A549 (cell line): ENCODE measurements at regions not wholly inside any gene's neighbourhood (a gene's known extent, or its start where the extent isn't known, plus 50 kb on each side); places are given as distances from the start of the nearest gene placed in this dataset.

Experiments
- ATAC-seq, 2 experiments: fragments of 200-7000 bp in 1 of 2; fragments of >200 bp in 1 of 2; cut with Nextera tagmentation in 1 of 2; cut with Tn5 transposase in 1 of 2; 3 replicates each; pipeline versions ENCODE4 v1.8.0 to v1.9.1; 2018 to 2020; ENCODE audit warnings: mild to moderate bottlenecking in 1 of 2, moderate library complexity in 1 of 2
- CTCF ChIA-PET: fragments of 300-600 bp; sonication (Branson Sonifier 250); formaldehyde crosslinking; extraction: SDS; loops from one replicate; lab custom pipeline; 2021; ENCODE audit warnings: antibody characterized with exemption, inconsistent platforms; lab: Yijun Ruan, JAX
- POLR2A ChIA-PET: fragments of 350-600 bp; formaldehyde crosslinking; extraction: SDS; loops from one replicate; lab custom pipeline; 2021; ENCODE audit warnings: antibody characterized with exemption, inconsistent platforms; lab: Yijun Ruan, JAX
- DNase-seq, 2 experiments: peaks; one replicate each; pipeline versions ENCODE4 v3.0.0 to v3.0.0-alpha.2; 2011 to 2016; ENCODE audit warnings: low read depth in 1 of 2, low spot score in 1 of 2
- FAIRE-seq: peaks from 2 replicates; lab custom pipeline; 2011; peaks lifted over from hg19 to GRCh38; lab: Jason Lieb, UNC
- H3K27ac ChIP-seq, 2 experiments: fragments of >200 bp; sonication (Bioruptor Twin); formaldehyde crosslinking; 3 replicates each; pipeline ENCODE4 v1.5.1; 2016 to 2017
- H3K4me1 ChIP-seq: fragments of >200 bp; sonication (Bioruptor Twin); formaldehyde crosslinking; 3 replicates; pipeline ENCODE4 v1.6.1; 2016
- H3K4me2 ChIP-seq: fragments of >200 bp; sonication (Bioruptor Twin); formaldehyde crosslinking; 3 replicates; pipeline ENCODE4 v1.6.1; 2016
- H3K4me3 ChIP-seq: fragments of >200 bp; sonication (Bioruptor Twin); formaldehyde crosslinking; 3 replicates; pipeline ENCODE4 v1.5.1; 2016
- H3K9me3 ChIP-seq: fragments of >200 bp; sonication (Bioruptor Twin); formaldehyde crosslinking; 3 replicates; pipeline ENCODE4 v1.6.1; 2016
- CBX2 ChIP-seq: fragments of 200-600 bp; sonication (generic); IDR thresholded peaks from 2 replicates; pipeline ENCODE4 v1.6.1; 2016; ENCODE audit warnings: low read depth, mild to moderate bottlenecking, borderline replicate concordance
- CBX8 ChIP-seq: fragments of 200-600 bp; sonication (generic); IDR thresholded peaks from 2 replicates; pipeline ENCODE4 v1.6.1; 2016
- CEBPB ChIP-seq, 2 experiments: fragments of >200 bp in 1 of 2; sonication (Bioruptor Twin) in 1 of 2; formaldehyde crosslinking in 1 of 2; IDR thresholded peaks; 2 replicates each; pipeline ENCODE4 v1.6.1; 2012 to 2016
- CHD2 ChIP-seq: fragments of 150-350 bp; IDR thresholded peaks from 2 replicates; pipeline ENCODE4 v1.6.1; 2014; ENCODE audit warnings: low read length; ENCODE audit not compliant: partially characterized antibody
- ESRRA ChIP-seq: fragments of 150-350 bp; IDR thresholded peaks from 2 replicates; pipeline ENCODE4 v1.6.1; 2014; ENCODE audit warnings: mild to moderate bottlenecking, low read length, borderline replicate concordance
- FOSL2 ChIP-seq, 2 experiments: fragments of 450-650 bp in 1 of 2; fragments of >200 bp in 1 of 2; sonication (Bioruptor Twin) in 1 of 2; formaldehyde crosslinking; IDR thresholded peaks; 2 replicates each; pipeline versions ENCODE4 v1.5.0 to v1.6.1; 2016 to 2020; ENCODE audit warnings: mild to moderate bottlenecking in 1 of 2, moderate library complexity in 1 of 2
- FOXS1 ChIP-seq: fragments of 250-450 bp; sonication (Bioruptor Pico); IDR thresholded peaks from 2 replicates; pipeline ENCODE4 v1.5.0; 2020; ENCODE audit warnings: mild to moderate bottlenecking, moderate library complexity
- KDM1A ChIP-seq: fragments of 200-600 bp; sonication (generic); IDR thresholded peaks from 2 replicates; pipeline ENCODE4 v1.6.1; 2016; ENCODE audit warnings: low read depth, mild to moderate bottlenecking
- MAFK ChIP-seq: fragments of 450-650 bp; IDR thresholded peaks from 2 replicates; pipeline ENCODE4 v1.6.1; 2014; ENCODE audit not compliant: partially characterized antibody
- NR3C1 ChIP-seq: fragments of >200 bp; sonication (Bioruptor Twin); formaldehyde crosslinking; IDR thresholded peaks from 3 replicates; pipeline ENCODE4 v1.6.1; 2017
- PHF8 ChIP-seq: fragments of 200-600 bp; sonication (generic); IDR thresholded peaks from 2 replicates; pipeline ENCODE4 v1.6.1; 2016; ENCODE audit warnings: low read depth, mild to moderate bottlenecking, antibody characterized with exemption, moderate library complexity, borderline replicate concordance
- POLR2A ChIP-seq: IDR thresholded peaks from 2 replicates; pipeline ENCODE4 v1.6.1; 2012; ENCODE audit warnings: mild to moderate bottlenecking, low read length
- POLR2AphosphoS2 ChIP-seq: conservative IDR thresholded peaks from 2 replicates; pipeline ENCODE4 v1.6.1; 2012; ENCODE audit warnings: low read length, improper control_type of control experiment, inconsistent platforms
- SREBF2 ChIP-seq: fragments of 450-650 bp; IDR thresholded peaks from 2 replicates; pipeline ENCODE4 v1.6.1; 2014; ENCODE audit warnings: mild to moderate bottlenecking, moderate library complexity
- ZSCAN20 ChIP-seq: fragments of 250-450 bp; sonication (Bioruptor Pico); IDR thresholded peaks from 2 replicates; pipeline ENCODE4 v1.8.0; 2022; ENCODE audit warnings: mild to moderate bottlenecking, moderate library complexity
- WGBS: methylation state at CpG from one replicate; pipeline ENCODE4 v1.1.6; 2017; ENCODE audit errors: missing lambda C conversion rate; 5-methylcytosine and 5-hydroxymethylcytosine counted together
- TF ChIP-seq, protein P1 (sequence below): IDR thresholded peaks from 2 replicates; pipeline ENCODE4 v1.6.1; 2012
- TF ChIP-seq, protein P2 (sequence below): fragments of 250-450 bp; sonication (Bioruptor Pico); IDR thresholded peaks from 2 replicates; pipeline ENCODE4 v1.5.0; 2020; ENCODE audit warnings: low read depth, mild to moderate bottlenecking, moderate library complexity
- TF ChIP-seq, protein P3 (sequence below): IDR thresholded peaks from 2 replicates; pipeline ENCODE4 v1.6.1; 2012
- TF ChIP-seq, protein P4 (sequence below): fragments of >200 bp; sonication (Bioruptor Twin); formaldehyde crosslinking; IDR thresholded peaks from 3 replicates; pipeline ENCODE4 v1.5.1; 2016
- TF ChIP-seq, protein P5 (sequence below): fragments of 150-350 bp; IDR thresholded peaks from 2 replicates; pipeline ENCODE4 v1.6.1; 2014; ENCODE audit warnings: low read depth, mild to moderate bottlenecking, low read length
- TF ChIP-seq, protein P6 (sequence below): fragments of >200 bp; sonication (Bioruptor Twin); formaldehyde crosslinking; IDR thresholded peaks from 3 replicates; pipeline ENCODE4 v1.6.1; 2016
- TF ChIP-seq, protein P7 (sequence below): IDR thresholded peaks from 2 replicates; pipeline ENCODE4 v1.6.1; 2012; ENCODE audit warnings: low read depth, borderline replicate concordance
- TF ChIP-seq, protein P8 (sequence below): fragments of 450-650 bp; IDR thresholded peaks from 2 replicates; pipeline ENCODE4 v1.6.1; 2014; ENCODE audit warnings: antibody characterized with exemption

DNA sequence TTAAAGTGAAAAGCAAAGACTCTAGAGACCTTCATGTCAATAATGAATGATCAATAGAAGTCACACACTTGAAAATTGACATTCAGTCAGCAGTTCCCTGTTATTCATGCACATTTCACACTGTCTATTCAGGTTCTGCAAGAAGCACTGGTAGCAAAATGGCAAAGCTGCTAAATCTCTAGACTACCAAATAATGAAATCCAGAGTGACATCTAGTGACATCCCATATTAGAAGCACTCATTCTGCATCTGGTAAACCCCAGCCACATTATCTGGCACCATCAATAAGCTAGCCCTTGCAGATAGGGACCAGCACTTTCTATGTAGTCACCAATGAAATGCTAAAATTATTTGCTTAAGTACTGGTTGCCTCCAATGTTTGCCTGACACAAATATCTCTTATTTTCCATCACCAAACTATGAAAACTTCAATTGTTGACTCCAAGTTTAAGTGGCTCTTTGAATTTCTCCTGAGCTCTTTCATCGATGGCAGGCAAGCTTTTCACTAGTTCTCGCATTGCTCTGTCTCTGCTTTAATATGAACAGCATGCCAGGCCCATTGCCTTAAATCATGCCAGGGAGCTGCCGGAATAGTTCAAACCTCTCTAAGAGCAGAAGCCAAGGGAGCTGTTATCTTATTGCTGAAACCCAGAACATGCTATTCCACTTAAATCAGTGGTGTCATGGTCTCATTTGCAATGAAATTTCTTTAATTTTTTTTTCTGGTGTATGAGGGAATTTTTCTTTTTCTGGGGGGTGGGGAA lies 409.9 kb downstream of the MZT1 start:
- CTCF ChIA-PET = no interaction called here
- DNase-seq (no peak), ATAC-seq (no peak), FAIRE-seq (no peak)
- Histone ChIP-seq H3K4me2 (no peak overlapping the region), H3K4me1 (no peaks in the 10 kb centered on the region), H3K9me3 (no peaks in the 10 kb centered on the region)
- TF ChIP-seq, protein P1, sequence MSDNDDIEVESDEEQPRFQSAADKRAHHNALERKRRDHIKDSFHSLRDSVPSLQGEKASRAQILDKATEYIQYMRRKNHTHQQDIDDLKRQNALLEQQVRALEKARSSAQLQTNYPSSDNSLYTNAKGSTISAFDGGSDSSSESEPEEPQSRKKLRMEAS = no peak
- TF ChIP-seq PHF8 = no peak
- TF ChIP-seq, protein P2, sequence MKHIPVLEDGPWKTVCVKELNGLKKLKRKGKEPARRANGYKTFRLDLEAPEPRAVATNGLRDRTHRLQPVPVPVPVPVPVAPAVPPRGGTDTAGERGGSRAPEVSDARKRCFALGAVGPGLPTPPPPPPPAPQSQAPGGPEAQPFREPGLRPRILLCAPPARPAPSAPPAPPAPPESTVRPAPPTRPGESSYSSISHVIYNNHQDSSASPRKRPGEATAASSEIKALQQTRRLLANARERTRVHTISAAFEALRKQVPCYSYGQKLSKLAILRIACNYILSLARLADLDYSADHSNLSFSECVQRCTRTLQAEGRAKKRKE (CRISPR knock-in tag) = no peak
- TF ChIP-seq, protein P3, sequence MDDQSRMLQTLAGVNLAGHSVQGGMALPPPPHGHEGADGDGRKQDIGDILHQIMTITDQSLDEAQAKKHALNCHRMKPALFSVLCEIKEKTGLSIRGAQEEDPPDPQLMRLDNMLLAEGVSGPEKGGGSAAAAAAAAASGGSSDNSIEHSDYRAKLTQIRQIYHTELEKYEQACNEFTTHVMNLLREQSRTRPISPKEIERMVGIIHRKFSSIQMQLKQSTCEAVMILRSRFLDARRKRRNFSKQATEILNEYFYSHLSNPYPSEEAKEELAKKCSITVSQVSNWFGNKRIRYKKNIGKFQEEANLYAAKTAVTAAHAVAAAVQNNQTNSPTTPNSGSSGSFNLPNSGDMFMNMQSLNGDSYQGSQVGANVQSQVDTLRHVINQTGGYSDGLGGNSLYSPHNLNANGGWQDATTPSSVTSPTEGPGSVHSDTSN = no peak
- TF ChIP-seq, protein P4, sequence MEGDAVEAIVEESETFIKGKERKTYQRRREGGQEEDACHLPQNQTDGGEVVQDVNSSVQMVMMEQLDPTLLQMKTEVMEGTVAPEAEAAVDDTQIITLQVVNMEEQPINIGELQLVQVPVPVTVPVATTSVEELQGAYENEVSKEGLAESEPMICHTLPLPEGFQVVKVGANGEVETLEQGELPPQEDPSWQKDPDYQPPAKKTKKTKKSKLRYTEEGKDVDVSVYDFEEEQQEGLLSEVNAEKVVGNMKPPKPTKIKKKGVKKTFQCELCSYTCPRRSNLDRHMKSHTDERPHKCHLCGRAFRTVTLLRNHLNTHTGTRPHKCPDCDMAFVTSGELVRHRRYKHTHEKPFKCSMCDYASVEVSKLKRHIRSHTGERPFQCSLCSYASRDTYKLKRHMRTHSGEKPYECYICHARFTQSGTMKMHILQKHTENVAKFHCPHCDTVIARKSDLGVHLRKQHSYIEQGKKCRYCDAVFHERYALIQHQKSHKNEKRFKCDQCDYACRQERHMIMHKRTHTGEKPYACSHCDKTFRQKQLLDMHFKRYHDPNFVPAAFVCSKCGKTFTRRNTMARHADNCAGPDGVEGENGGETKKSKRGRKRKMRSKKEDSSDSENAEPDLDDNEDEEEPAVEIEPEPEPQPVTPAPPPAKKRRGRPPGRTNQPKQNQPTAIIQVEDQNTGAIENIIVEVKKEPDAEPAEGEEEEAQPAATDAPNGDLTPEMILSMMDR = no peak
- TF ChIP-seq, protein P5, sequence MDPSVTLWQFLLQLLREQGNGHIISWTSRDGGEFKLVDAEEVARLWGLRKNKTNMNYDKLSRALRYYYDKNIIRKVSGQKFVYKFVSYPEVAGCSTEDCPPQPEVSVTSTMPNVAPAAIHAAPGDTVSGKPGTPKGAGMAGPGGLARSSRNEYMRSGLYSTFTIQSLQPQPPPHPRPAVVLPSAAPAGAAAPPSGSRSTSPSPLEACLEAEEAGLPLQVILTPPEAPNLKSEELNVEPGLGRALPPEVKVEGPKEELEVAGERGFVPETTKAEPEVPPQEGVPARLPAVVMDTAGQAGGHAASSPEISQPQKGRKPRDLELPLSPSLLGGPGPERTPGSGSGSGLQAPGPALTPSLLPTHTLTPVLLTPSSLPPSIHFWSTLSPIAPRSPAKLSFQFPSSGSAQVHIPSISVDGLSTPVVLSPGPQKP = no peak
- TF ChIP-seq POLR2A = no peak
- TF ChIP-seq CBX8 = no peak
- TF ChIP-seq, all 56 proteins: peak for 0
- H3K27ac ChIP-seq = no peak overlapping the region
- 21% methylated on average over 3 of the region's 3 CpGs for WGBS
- POLR2A ChIA-PET = no interaction called here
- H3K4me3 ChIP-seq = no peak overlapping the region

DNA sequence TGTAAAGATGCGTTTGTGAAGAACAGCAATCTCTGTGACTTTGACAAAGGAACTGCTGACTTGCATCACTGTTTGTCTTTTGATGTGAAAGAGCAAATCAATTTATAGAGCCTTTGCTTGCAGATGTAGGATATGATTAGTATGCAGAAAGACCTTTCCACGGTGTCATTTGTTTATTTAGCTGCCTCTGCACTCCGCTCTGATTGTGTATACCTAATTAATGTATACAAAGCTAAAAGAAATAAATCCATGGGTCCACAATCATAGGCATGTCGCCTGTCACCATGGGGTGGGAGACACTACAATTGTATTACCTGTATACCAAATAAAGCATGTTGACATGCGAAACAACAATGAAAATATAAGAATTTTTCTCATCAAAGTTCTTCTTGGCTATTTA lies 410.7 kb downstream of the MZT1 start:
- H3K27ac ChIP-seq = no peak overlapping the region
- TF ChIP-seq NR3C1 = no peak
- TF ChIP-seq, protein P5 = no peak
- no peak for TF ChIP-seq SREBF2
- TF ChIP-seq CHD2 = no peak
- no peak for TF ChIP-seq MAFK
- TF ChIP-seq ZSCAN20 (CRISPR knock-in tag) = no peak
- TF ChIP-seq KDM1A = no peak
- no peak for TF ChIP-seq FOXS1 (CRISPR knock-in tag)
- TF ChIP-seq POLR2AphosphoS2 = no peak
- no peak for TF ChIP-seq ESRRA
- TF ChIP-seq, protein P6, sequence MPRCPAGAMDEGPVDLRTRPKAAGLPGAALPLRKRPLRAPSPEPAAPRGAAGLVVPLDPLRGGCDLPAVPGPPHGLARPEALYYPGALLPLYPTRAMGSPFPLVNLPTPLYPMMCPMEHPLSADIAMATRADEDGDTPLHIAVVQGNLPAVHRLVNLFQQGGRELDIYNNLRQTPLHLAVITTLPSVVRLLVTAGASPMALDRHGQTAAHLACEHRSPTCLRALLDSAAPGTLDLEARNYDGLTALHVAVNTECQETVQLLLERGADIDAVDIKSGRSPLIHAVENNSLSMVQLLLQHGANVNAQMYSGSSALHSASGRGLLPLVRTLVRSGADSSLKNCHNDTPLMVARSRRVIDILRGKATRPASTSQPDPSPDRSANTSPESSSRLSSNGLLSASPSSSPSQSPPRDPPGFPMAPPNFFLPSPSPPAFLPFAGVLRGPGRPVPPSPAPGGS = no peak
- TF ChIP-seq, protein P7, sequence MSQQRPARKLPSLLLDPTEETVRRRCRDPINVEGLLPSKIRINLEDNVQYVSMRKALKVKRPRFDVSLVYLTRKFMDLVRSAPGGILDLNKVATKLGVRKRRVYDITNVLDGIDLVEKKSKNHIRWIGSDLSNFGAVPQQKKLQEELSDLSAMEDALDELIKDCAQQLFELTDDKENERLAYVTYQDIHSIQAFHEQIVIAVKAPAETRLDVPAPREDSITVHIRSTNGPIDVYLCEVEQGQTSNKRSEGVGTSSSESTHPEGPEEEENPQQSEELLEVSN = no peak
- TF ChIP-seq FOSL2 (IDR thresholded peaks at IDR 0.05) = no peak
- no peak for TF ChIP-seq FOSL2 (CRISPR knock-in tag; IDR thresholded peaks at IDR 0.05)
- TF ChIP-seq CBX2 = no peak
- TF ChIP-seq CEBPB (IDR thresholded peaks at IDR 0.05) = no peak
- TF ChIP-seq PHF8 = no peak
- TF ChIP-seq, protein P8, sequence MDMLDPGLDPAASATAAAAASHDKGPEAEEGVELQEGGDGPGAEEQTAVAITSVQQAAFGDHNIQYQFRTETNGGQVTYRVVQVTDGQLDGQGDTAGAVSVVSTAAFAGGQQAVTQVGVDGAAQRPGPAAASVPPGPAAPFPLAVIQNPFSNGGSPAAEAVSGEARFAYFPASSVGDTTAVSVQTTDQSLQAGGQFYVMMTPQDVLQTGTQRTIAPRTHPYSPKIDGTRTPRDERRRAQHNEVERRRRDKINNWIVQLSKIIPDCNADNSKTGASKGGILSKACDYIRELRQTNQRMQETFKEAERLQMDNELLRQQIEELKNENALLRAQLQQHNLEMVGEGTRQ = no peak
- DNase-seq = no peak
- no peaks in the 10 kb centered on the region for H3K4me1 ChIP-seq
- POLR2A ChIA-PET = no interaction called here
- no peak for FAIRE-seq
- WGBS = 8% methylated on average over 5 of the region's 5 CpGs
- H3K9me3 ChIP-seq = no peaks in the 10 kb centered on the region
- no peak for ATAC-seq
- no peak overlapping the region for H3K4me3 ChIP-seq
- CTCF ChIA-PET = no interaction called here
- H3K4me2 ChIP-seq = no peak overlapping the region
